B cell (primary cell): ENCODE measurements at regions not wholly inside any gene's neighbourhood (a gene's known extent, or its start where the extent isn't known, plus 50 kb on each side); places are given as distances from the start of the nearest gene placed in this dataset.
"Not testable (repeated sequence)": the region's sequence is repeated elsewhere in the genome, so short reads cannot be mapped to it uniquely, and the experiment has no call there.

ENCODE experiments used
- ATAC-seq: fragments of 200-7000 bp; cut with Tn5 transposase; one replicate; pipeline ENCODE4 v1.10.0; 2021; ENCODE audit warnings: low read depth, mild to moderate bottlenecking, moderate number of reproducible peaks, moderate library complexity
- CTCF ChIA-PET: fragments of 350-600 bp; sonication (Branson Sonifier 250); formaldehyde crosslinking; loops from one replicate; lab custom pipeline; 2021; ENCODE audit warnings: antibody characterized with exemption, inconsistent platforms; lab: Charles Lee
- POLR2A ChIA-PET: fragments of 350-600 bp; sonication (Branson Sonifier 250); formaldehyde crosslinking; loops from one replicate; lab custom pipeline; 2021; ENCODE audit warnings: antibody characterized with exemption; lab: Charles Lee
- DNase-seq: peaks from one replicate; pipeline ENCODE4 v3.0.0; 2013
- H2AFZ ChIP-seq: 2 replicates; pipeline ENCODE4 v1.6.1; 2012; ENCODE audit warnings: mild to moderate bottlenecking, low read depth, low read length; ENCODE audit not compliant: insufficient read depth, poor library complexity, severe bottlenecking
- H3K27ac ChIP-seq, 2 donors: 1 replicate in 1 of 2; 2 replicates in 1 of 2; pipeline ENCODE4 v1.5.1; 2012 to 2013; ENCODE audit warnings: low read length in 2 of 2, mild to moderate bottlenecking in 2 of 2, moderate library complexity in 1 of 2
- H3K27me3 ChIP-seq, 4 experiments: fragments of 200-600 bp in 1 of 4; sonication (generic) in 1 of 4; replicated peaks in 1 of 4; 1 replicate in 2 of 4; 2 replicates in 2 of 4; pipeline versions ENCODE4 v1.6.1 to v1.7.0; 2013 to 2016; ENCODE audit warnings: low read length in 3 of 4, mild to moderate bottlenecking in 2 of 4, mixed read lengths in 1 of 4, moderate library complexity in 1 of 4; ENCODE audit not compliant: insufficient read depth in 4 of 4, control insufficient read depth in 3 of 4; ENCODE audit errors: control extremely low read depth in 1 of 4
- H3K36me3 ChIP-seq, 2 experiments: replicated peaks in 1 of 2; 1 replicate in 1 of 2; 2 replicates in 1 of 2; pipeline versions ENCODE4 v1.6.1 to v1.7.1; 2013; ENCODE audit warnings: low read length in 1 of 2; ENCODE audit not compliant: insufficient read depth in 2 of 2, control insufficient read depth in 1 of 2; ENCODE audit errors: control extremely low read depth in 1 of 2, extremely low read depth in 1 of 2
- H3K4me1 ChIP-seq, 2 donors: fragments of 200-600 bp in 1 of 2; sonication (generic) in 1 of 2; 1 replicate in 1 of 2; 2 replicates in 1 of 2; pipeline versions ENCODE4 v1.5.1 to v1.6.1; 2013 to 2017; ENCODE audit warnings: low read length in 2 of 2; ENCODE audit not compliant: control insufficient read depth in 2 of 2, insufficient read depth in 2 of 2
- H3K4me2 ChIP-seq: replicated peaks from 2 replicates; pipeline ENCODE3; 2012; ENCODE audit warnings: mild to moderate bottlenecking, low read depth, low read length; ENCODE audit not compliant: poor library complexity, severe bottlenecking
- H3K4me3 ChIP-seq, 5 experiments: fragments of 200-600 bp in 1 of 5; sonication (generic) in 1 of 5; 1 replicate in 3 of 5; 2 replicates in 2 of 5; pipeline versions ENCODE4 v1.5.1 to v1.7.0; 2011 to 2016; ENCODE audit warnings: low read length in 4 of 5, mild to moderate bottlenecking in 4 of 5, low read depth in 2 of 5, control low read depth in 1 of 5, moderate library complexity in 1 of 5; ENCODE audit not compliant: insufficient read depth in 1 of 5; ENCODE audit errors: control extremely low read depth in 1 of 5, extremely low read depth in 1 of 5
- H3K79me2 ChIP-seq: fragments of 200-600 bp; sonication (generic); one replicate; pipeline ENCODE4 v1.6.0; 2016; ENCODE audit warnings: low read length; ENCODE audit not compliant: control insufficient read depth, insufficient read depth
- H3K9ac ChIP-seq: fragments of 200-600 bp; sonication (generic); 2 replicates; pipeline ENCODE4 v1.6.1; 2017; ENCODE audit warnings: mild to moderate bottlenecking, low read length, moderate library complexity
- H3K9me3 ChIP-seq, 3 donors: one replicate each; pipeline versions ENCODE4 v1.6.1 to v1.7.1; 2013; ENCODE audit warnings: low read length in 2 of 3; ENCODE audit not compliant: control insufficient read depth in 2 of 3, insufficient read depth in 1 of 3; ENCODE audit errors: control extremely low read depth in 1 of 3
- H4K20me1 ChIP-seq: 2 replicates; pipeline ENCODE4 v1.6.0; 2012; ENCODE audit warnings: mild to moderate bottlenecking, low read length; ENCODE audit not compliant: insufficient read depth, control insufficient read depth, poor library complexity, severe bottlenecking
- H3K27ac Mint-ChIP-seq: one replicate; pipeline ENCODE4 v1.8.0; 2021; ENCODE audit warnings: mixed read lengths
- H3K27me3 Mint-ChIP-seq: one replicate; pipeline ENCODE4 v1.8.0; 2021; ENCODE audit warnings: mixed read lengths
- H3K4me1 Mint-ChIP-seq: one replicate; pipeline ENCODE4 v1.8.0; 2021; ENCODE audit warnings: mixed read lengths
- H3K4me3 Mint-ChIP-seq: one replicate; pipeline ENCODE4 v1.8.0; 2021; ENCODE audit warnings: mixed read lengths
- H3K9me3 Mint-ChIP-seq: one replicate; pipeline ENCODE4 v1.8.0; 2022; ENCODE audit warnings: mixed read lengths; ENCODE audit not compliant: insufficient read depth
- CTCF ChIP-seq: fragments of 200-600 bp; IDR thresholded peaks from one replicate; pipeline ENCODE4 v1.8.0; 2022; ENCODE audit warnings: antibody characterized with exemption, mild to moderate bottlenecking
- EZH2 ChIP-seq: IDR thresholded peaks from 2 replicates; pipeline ENCODE4 v1.6.1; 2012; ENCODE audit warnings: borderline replicate concordance, low read depth, mild to moderate bottlenecking, moderate library complexity, low read length; ENCODE audit not compliant: insufficient read depth, poor library complexity, severe bottlenecking
- WGBS: methylation state at CpG from one replicate; pipeline ENCODE4 v1.1.5; 2013; ENCODE audit warnings: missing lambda C conversion rate; ENCODE audit not compliant: insufficient coverage; 5-methylcytosine and 5-hydroxymethylcytosine counted together
- intact Hi-C: fragments of 100-400 bp; cut with micrococcal nuclease; formaldehyde crosslinking; loops from one replicate; pipeline ENCODE4 v1.10.0; 2022

GRCh38 chr1:195173753-195174152, 1434.5 kb downstream of the KCNT2 start:
- Mint-ChIP-seq H3K9me3 (no peaks in the 10 kb centered on the region), H3K27ac (no peak overlapping the region), H3K4me1 (no peaks in the 10 kb centered on the region), H3K4me3 (no peak overlapping the region), H3K27me3 (no peaks in the 10 kb centered on the region)
- intact Hi-C loops = no loop called here
- CTCF ChIA-PET = no interaction called here
- H3K4me2 ChIP-seq = no peak overlapping the region
- H4K20me1 ChIP-seq = no peaks in the 10 kb centered on the region
- no peaks in the 10 kb centered on the region for H3K36me3 ChIP-seq
- no peak overlapping the region for H3K27ac ChIP-seq
- no peaks in the 10 kb centered on the region for H3K79me2 ChIP-seq
- POLR2A ChIA-PET = no interaction called here
- H3K4me1 ChIP-seq = no peaks in the 10 kb centered on the region
- H3K4me3 ChIP-seq = no peak overlapping the region
- no peak for DNase-seq
- TF ChIP-seq CTCF (no peak), EZH2 (no peak)
- no peak overlapping the region for H2AFZ ChIP-seq
- H3K27me3 ChIP-seq = no peaks in the 10 kb centered on the region
- no peak for ATAC-seq
- no peaks in the 10 kb centered on the region for H3K9me3 ChIP-seq
- H3K9ac ChIP-seq = no peak overlapping the region

- DNase-seq, H3K27me3 ChIP-seq, H3K36me3 ChIP-seq, H3K4me3 Mint-ChIP-seq, H3K27ac ChIP-seq, H3K27ac Mint-ChIP-seq, H3K79me2 ChIP-seq, H3K9me3 ChIP-seq, CTCF ChIA-PET, POLR2A ChIA-PET, H3K27me3 Mint-ChIP-seq, H2AFZ ChIP-seq, H3K4me2 ChIP-seq, H3K4me1 Mint-ChIP-seq, H4K20me1 ChIP-seq, H3K4me1 ChIP-seq, ATAC-seq, H3K9me3 Mint-ChIP-seq, intact Hi-C loops, H3K9ac ChIP-seq, H3K4me3 ChIP-seq: not testable (repeated sequence)
- WGBS = no CpG with 5 or more reads among the region's 1 CpG
Observed at GRCh38 chr1:195159795-195160194, 1448.4 kb downstream of the KCNT2 start.
